H9 (cell line): ENCODE measurements at regions not wholly inside any gene's neighbourhood (a gene's known extent, or its start where the extent isn't known, plus 50 kb on each side); places are given as distances from the start of the nearest gene placed in this dataset.
"Not testable (repeated sequence)": the region's sequence is repeated elsewhere in the genome, so short reads cannot be mapped to it uniquely, and the experiment has no call there.

ENCODE experiments used
- DNase-seq: peaks from one replicate; pipeline ENCODE4 v3.0.0-alpha.2; 2017
- H2AFZ ChIP-seq: one replicate; pipeline ENCODE4 v1.6.1; 2013; ENCODE audit warnings: mild to moderate bottlenecking, low read length, control low read depth, moderate library complexity
- H2AK5ac ChIP-seq: 2 replicates; pipeline ENCODE4 v1.6.1; 2013; ENCODE audit warnings: low read length, control low read depth, mixed read lengths; ENCODE audit not compliant: insufficient read length
- H2BK120ac ChIP-seq: one replicate; pipeline ENCODE4 v1.6.1; 2013; ENCODE audit warnings: low read depth, mild to moderate bottlenecking, low read length, control low read depth, inconsistent platforms; ENCODE audit not compliant: poor library complexity, severe bottlenecking
- H2BK12ac ChIP-seq: 2 replicates; pipeline ENCODE4 v1.6.1; 2013; ENCODE audit warnings: low read length, control low read depth, mixed read lengths, low read depth; ENCODE audit not compliant: insufficient read length
- H2BK15ac ChIP-seq: 2 replicates; pipeline ENCODE4 v1.6.1; 2013; ENCODE audit warnings: low read depth, low read length, control low read depth
- H2BK20ac ChIP-seq: one replicate; pipeline ENCODE4 v1.6.1; 2013; ENCODE audit warnings: low read depth, mild to moderate bottlenecking, low read length, control low read depth, inconsistent platforms; ENCODE audit not compliant: poor library complexity, severe bottlenecking
- H2BK5ac ChIP-seq: 2 replicates; pipeline ENCODE4 v1.6.1; 2013; ENCODE audit warnings: low read length, control low read depth, mixed read lengths; ENCODE audit not compliant: insufficient read length
- H3K14ac ChIP-seq: 2 replicates; pipeline ENCODE4 v1.6.1; 2013; ENCODE audit warnings: low read length, control low read depth; ENCODE audit not compliant: insufficient read depth
- H3K18ac ChIP-seq: 2 replicates; pipeline ENCODE4 v1.6.1; 2013; ENCODE audit warnings: low read depth, mild to moderate bottlenecking, mixed read lengths, low read length, control low read depth; ENCODE audit not compliant: insufficient read length
- H3K23ac ChIP-seq: 2 replicates; pipeline ENCODE4 v1.6.1; 2013; ENCODE audit warnings: low read length, control low read depth, mixed read lengths, low read depth; ENCODE audit not compliant: insufficient read length
- H3K23me2 ChIP-seq: 2 replicates; pipeline ENCODE4 v1.6.1; 2013; ENCODE audit warnings: low read depth, mild to moderate bottlenecking, mixed read lengths, low read length, control low read depth; ENCODE audit not compliant: insufficient read length, poor library complexity, severe bottlenecking
- H3K27ac ChIP-seq: 2 replicates; pipeline ENCODE4 v1.5.1; 2013; ENCODE audit warnings: low read length, control low read depth, mixed read lengths, low read depth; ENCODE audit not compliant: insufficient read length
- H3K27me3 ChIP-seq: 2 replicates; pipeline ENCODE4 v1.6.1; 2013; ENCODE audit warnings: low read length, control low read depth, inconsistent platforms; ENCODE audit not compliant: insufficient read depth
- H3K4ac ChIP-seq: 2 replicates; pipeline ENCODE4 v1.6.1; 2013; ENCODE audit warnings: low read depth, mild to moderate bottlenecking, control low read depth, inconsistent platforms, low read length, moderate library complexity
- H3K4me1 ChIP-seq: 2 replicates; pipeline ENCODE4 v1.6.1; 2013; ENCODE audit warnings: low read length, control low read depth, inconsistent platforms; ENCODE audit not compliant: insufficient read depth
- H3K4me2 ChIP-seq: 2 replicates; pipeline ENCODE4 v1.6.1; 2013; ENCODE audit warnings: low read length, control low read depth, mixed read lengths; ENCODE audit not compliant: insufficient read length, insufficient read depth
- H3K56ac ChIP-seq: 2 replicates; pipeline ENCODE4 v1.6.1; 2013; ENCODE audit warnings: low read depth, mild to moderate bottlenecking, mixed read lengths, low read length, control low read depth; ENCODE audit not compliant: insufficient read length
- H3K79me1 ChIP-seq: 2 replicates; pipeline ENCODE4 v1.6.1; 2013; ENCODE audit warnings: low read depth, mild to moderate bottlenecking, moderate library complexity, low read length, control low read depth, inconsistent platforms; ENCODE audit not compliant: insufficient read depth, poor library complexity, severe bottlenecking
- H3K79me2 ChIP-seq: 2 replicates; pipeline ENCODE4 v1.6.1; 2013; ENCODE audit warnings: low read length, control low read depth, inconsistent platforms; ENCODE audit not compliant: insufficient read depth
- H3K9ac ChIP-seq: 2 replicates; pipeline ENCODE4 v1.6.1; 2013; ENCODE audit warnings: low read length, control low read depth, mixed read lengths; ENCODE audit not compliant: insufficient read length; ENCODE audit errors: extremely low read depth
- H3K9me3 ChIP-seq: one replicate; pipeline ENCODE4 v1.6.1; 2013; ENCODE audit warnings: low read depth, low read length, inconsistent platforms; ENCODE audit not compliant: control insufficient read depth
- H3T11ph ChIP-seq: one replicate; pipeline ENCODE4 v1.6.1; 2013; ENCODE audit warnings: mild to moderate bottlenecking, low read length, control low read depth, inconsistent platforms
- H4K20me1 ChIP-seq: one replicate; pipeline ENCODE4 v1.6.1; 2013; ENCODE audit not compliant: control insufficient read depth, insufficient read length, insufficient read depth
- H4K5ac ChIP-seq: 2 replicates; pipeline ENCODE4 v1.6.1; 2013; ENCODE audit warnings: low read depth, mild to moderate bottlenecking, mixed read lengths, low read length, control low read depth; ENCODE audit not compliant: insufficient read length
- H4K8ac ChIP-seq: replicated peaks from 2 replicates; pipeline ENCODE4 v1.6.1; 2013; ENCODE audit warnings: low read length, control low read depth, mixed read lengths, low read depth; ENCODE audit not compliant: insufficient read length
- H4K91ac ChIP-seq: 2 replicates; pipeline ENCODE4 v1.6.1; 2013; ENCODE audit warnings: low read depth, mild to moderate bottlenecking, moderate library complexity, mixed read lengths, low read length, control low read depth; ENCODE audit not compliant: insufficient read length
- H3K27ac Mint-ChIP-seq, 3 experiments: 2 replicates in 2 of 3; 3 replicates in 1 of 3; pipeline ENCODE4 v1.8.0; 2020 to 2021; ENCODE audit warnings: mixed read lengths in 3 of 3, mild to moderate bottlenecking in 1 of 3, moderate library complexity in 1 of 3
- H3K27me3 Mint-ChIP-seq: 2 replicates; pipeline ENCODE4 v1.8.0; 2021; ENCODE audit warnings: low read depth, mild to moderate bottlenecking, moderate library complexity, mixed read lengths
- H3K36me3 Mint-ChIP-seq, 3 experiments: 2 replicates in 2 of 3; 3 replicates in 1 of 3; pipeline ENCODE4 v1.8.0; 2020 to 2021; ENCODE audit warnings: low read depth in 3 of 3, mixed read lengths in 3 of 3; ENCODE audit not compliant: insufficient read depth in 1 of 3
- H3K4me1 Mint-ChIP-seq, 2 experiments: 2 replicates each; pipeline ENCODE4 v1.8.0; 2020; ENCODE audit warnings: mixed read lengths in 2 of 2
- H3K4me3 Mint-ChIP-seq, 2 experiments: 2 replicates in 1 of 2; 3 replicates in 1 of 2; pipeline ENCODE4 v1.8.0; 2020 to 2021; ENCODE audit warnings: mild to moderate bottlenecking in 2 of 2, mixed read lengths in 2 of 2, moderate library complexity in 1 of 2
- H3K9me3 Mint-ChIP-seq, 2 experiments: 2 replicates in 1 of 2; 3 replicates in 1 of 2; pipeline ENCODE4 v1.8.0; 2020; ENCODE audit warnings: mild to moderate bottlenecking in 2 of 2, mixed read lengths in 2 of 2, moderate library complexity in 1 of 2
- WGBS: extraction: QIAGEN DNeasy Blood & Tissue Kit; methylation state at CpG from one replicate; pipeline ENCODE4 v1.1.7; 2013; ENCODE audit warnings: missing lambda C conversion rate, low lambda C conversion rate, mixed read lengths; ENCODE audit not compliant: insufficient read length; ENCODE audit errors: extremely low coverage; 5-methylcytosine and 5-hydroxymethylcytosine counted together

GRCh38 chr21:9837001-9837400, 684.4 kb upstream of the TPTE start:
- H2BK15ac ChIP-seq, H4K91ac ChIP-seq, H3K14ac ChIP-seq, H3K9ac ChIP-seq, H4K5ac ChIP-seq, H3K56ac ChIP-seq, H3K4ac ChIP-seq, H3K27me3 ChIP-seq, H3K27ac ChIP-seq, H2AK5ac ChIP-seq, H2AFZ ChIP-seq, H3K79me2 ChIP-seq, H3K4me1 Mint-ChIP-seq, H3K79me1 ChIP-seq, H3K27ac Mint-ChIP-seq, H2BK5ac ChIP-seq, H2BK12ac ChIP-seq, H3K23me2 ChIP-seq, DNase-seq, H4K20me1 ChIP-seq, H4K8ac ChIP-seq, H3K23ac ChIP-seq, H2BK120ac ChIP-seq, H3K27me3 Mint-ChIP-seq, H3K4me3 Mint-ChIP-seq, H3K18ac ChIP-seq, H3T11ph ChIP-seq, H3K4me1 ChIP-seq, H3K4me2 ChIP-seq, H2BK20ac ChIP-seq: not testable (repeated sequence)
- WGBS, result no CpG with 5 or more reads among the region's 18 CpGs
- Mint-ChIP-seq H3K36me3 (peaks cover 16 to 29% (median 19%) of the 10 kb centered on the region in 3 experiments), H3K9me3 (peaks cover 59 to 64% of the 10 kb centered on the region in 2 experiments)
- peaks cover 55% of the 10 kb centered on the region for H3K9me3 ChIP-seq

GRCh38 chr21:9837526-9837925, 683.9 kb upstream of the TPTE start:
- not testable (repeated sequence) for H3K18ac ChIP-seq, H2BK20ac ChIP-seq, H3K27me3 Mint-ChIP-seq, H2AFZ ChIP-seq, H2BK12ac ChIP-seq, H3K4me2 ChIP-seq, H3K23ac ChIP-seq, H3K14ac ChIP-seq, H4K20me1 ChIP-seq, H3K27me3 ChIP-seq, H3T11ph ChIP-seq, H4K8ac ChIP-seq, H3K56ac ChIP-seq, H2AK5ac ChIP-seq, H2BK5ac ChIP-seq, H3K4ac ChIP-seq, DNase-seq, H2BK15ac ChIP-seq, H3K79me1 ChIP-seq, H3K27ac ChIP-seq, H3K23me2 ChIP-seq, H4K5ac ChIP-seq, H3K9ac ChIP-seq, H3K27ac Mint-ChIP-seq, H3K4me3 Mint-ChIP-seq, H3K4me1 ChIP-seq, H2BK120ac ChIP-seq, H4K91ac ChIP-seq, H3K79me2 ChIP-seq, H3K4me1 Mint-ChIP-seq
- WGBS, result no CpG with 5 or more reads among the region's 21 CpGs
- H3K9me3 ChIP-seq, result peaks cover 54% of the 10 kb centered on the region
- peaks cover 16 to 31% (median 20%) of the 10 kb centered on the region in 3 experiments for H3K36me3 Mint-ChIP-seq
- peaks cover 64 to 68% of the 10 kb centered on the region in 2 experiments for H3K9me3 Mint-ChIP-seq
